ENCODE measurements at regions not wholly inside any gene's neighbourhood (a gene's known extent, or its start where the extent isn't known, plus 50 kb on each side); places are given as distances from the start of the nearest gene placed in this dataset.
"Not testable (repeated sequence)": the region's sequence is repeated elsewhere in the genome, so short reads cannot be mapped to it uniquely, and the experiment has no call there.

- no peak overlapping the region for H3K4me3 ChIP-seq (ENCODE audit: low read depth, low read length)
- ChIA-PET POLR2A (no interaction called here), CTCF (no interaction called here)
- no peaks in the 10 kb centered on the region for H3K36me3 ChIP-seq (ENCODE audit: control insufficient read depth, insufficient read depth, low read length)
- DNase-seq (ENCODE audit: low read depth) = no peak
- TF ChIP-seq, protein P1, sequence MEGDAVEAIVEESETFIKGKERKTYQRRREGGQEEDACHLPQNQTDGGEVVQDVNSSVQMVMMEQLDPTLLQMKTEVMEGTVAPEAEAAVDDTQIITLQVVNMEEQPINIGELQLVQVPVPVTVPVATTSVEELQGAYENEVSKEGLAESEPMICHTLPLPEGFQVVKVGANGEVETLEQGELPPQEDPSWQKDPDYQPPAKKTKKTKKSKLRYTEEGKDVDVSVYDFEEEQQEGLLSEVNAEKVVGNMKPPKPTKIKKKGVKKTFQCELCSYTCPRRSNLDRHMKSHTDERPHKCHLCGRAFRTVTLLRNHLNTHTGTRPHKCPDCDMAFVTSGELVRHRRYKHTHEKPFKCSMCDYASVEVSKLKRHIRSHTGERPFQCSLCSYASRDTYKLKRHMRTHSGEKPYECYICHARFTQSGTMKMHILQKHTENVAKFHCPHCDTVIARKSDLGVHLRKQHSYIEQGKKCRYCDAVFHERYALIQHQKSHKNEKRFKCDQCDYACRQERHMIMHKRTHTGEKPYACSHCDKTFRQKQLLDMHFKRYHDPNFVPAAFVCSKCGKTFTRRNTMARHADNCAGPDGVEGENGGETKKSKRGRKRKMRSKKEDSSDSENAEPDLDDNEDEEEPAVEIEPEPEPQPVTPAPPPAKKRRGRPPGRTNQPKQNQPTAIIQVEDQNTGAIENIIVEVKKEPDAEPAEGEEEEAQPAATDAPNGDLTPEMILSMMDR (IDR thresholded peaks at IDR 0.05; ENCODE audit: insufficient read depth, low read depth, low read length) = no peak
- no peaks in the 10 kb centered on the region for H3K27me3 ChIP-seq (ENCODE audit: control insufficient read depth, insufficient read depth, low read length)
Observed at GRCh38 chr2:18971628-18972027, 382.3 kb upstream of the NT5C1B start.

DNA sequence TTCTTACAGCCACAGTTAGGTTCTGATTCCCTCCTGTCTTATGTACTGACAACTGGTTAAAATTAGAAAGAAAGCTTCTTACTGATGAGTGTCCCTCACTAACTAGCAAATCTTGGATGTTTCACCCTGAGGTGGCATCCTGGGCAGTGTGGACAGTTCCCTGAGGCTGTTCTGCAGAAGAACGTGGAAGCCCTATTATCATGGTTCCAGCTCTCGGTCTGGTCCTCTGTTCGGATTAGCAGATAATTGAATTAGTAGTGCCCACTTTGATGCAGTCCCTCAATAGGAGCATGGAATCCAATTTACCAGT lies 381.7 kb upstream of the NT5C1B start:
- POLR2A ChIA-PET = no interaction called here
- CTCF ChIA-PET = interaction anchor here (0.8 kb wide), 1 partner anchor 13 kb away, joined by 3 read pairs; no protein-coding TSS in a partner anchor
- DNase-seq (ENCODE audit: low read depth) = no peak

GRCh38 chr2:18966131-18966530 lies 376.8 kb upstream of the NT5C1B start:
- no peak overlapping the region for H3K4me3 ChIP-seq (ENCODE audit: low read depth, low read length)
- ChIA-PET CTCF (interaction anchor here (0.6 kb wide), 1 partner anchor 34 kb away, joined by 3 read pairs; no protein-coding TSS in a partner anchor), POLR2A (no interaction called here)
- TF ChIP-seq, protein P1 (IDR thresholded peaks at IDR 0.05; ENCODE audit: insufficient read depth, low read depth, low read length) = no peak
- DNase-seq (ENCODE audit: low read depth) = peak; percentile 46
- H3K27me3 ChIP-seq (ENCODE audit: control insufficient read depth, insufficient read depth, low read length) = no peaks in the 10 kb centered on the region
- H3K36me3 ChIP-seq (ENCODE audit: control insufficient read depth, insufficient read depth, low read length) = no peaks in the 10 kb centered on the region

More for the DNA sequence above, 381.7 kb upstream of the NT5C1B start:
- no peak overlapping the region for H3K4me3 ChIP-seq (ENCODE audit: low read depth, low read length)
- H3K36me3 ChIP-seq (ENCODE audit: control insufficient read depth, insufficient read depth, low read length) = no peaks in the 10 kb centered on the region
- H3K27me3 ChIP-seq (ENCODE audit: control insufficient read depth, insufficient read depth, low read length) = no peaks in the 10 kb centered on the region
- TF ChIP-seq, protein P1 (IDR thresholded peaks at IDR 0.05; ENCODE audit: insufficient read depth, low read depth, low read length) = no peak

DNA sequence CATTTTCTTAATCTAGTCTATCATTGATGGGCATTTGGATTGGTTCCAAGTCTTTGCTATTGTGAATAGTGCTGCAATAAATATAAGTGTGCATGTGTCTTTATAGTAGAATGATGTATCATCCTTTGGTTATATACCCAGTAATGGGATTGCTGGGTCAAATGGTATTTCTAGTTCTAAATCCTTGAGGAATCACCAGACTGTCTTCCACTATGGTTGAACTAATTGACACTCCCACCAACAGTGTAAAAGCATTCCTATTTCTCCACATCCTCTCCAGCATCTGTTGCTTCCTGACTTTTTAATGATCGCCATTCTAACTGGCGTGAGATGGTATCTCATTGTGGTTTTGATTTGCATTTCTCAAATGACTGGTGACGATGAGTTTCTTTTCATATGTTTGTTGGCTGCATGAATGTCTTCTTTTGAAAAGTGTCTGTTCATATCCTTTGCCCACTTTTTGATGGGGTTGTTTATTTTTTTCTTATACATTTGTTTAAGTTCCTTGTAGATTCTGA lies 374.4 kb upstream of the NT5C1B start:
- POLR2A ChIA-PET; H3K27me3 ChIP-seq (ENCODE audit: control insufficient read depth, insufficient read depth, low read length); CTCF ChIA-PET; DNase-seq (ENCODE audit: low read depth); H3K4me3 ChIP-seq (ENCODE audit: low read depth, low read length); H3K36me3 ChIP-seq (ENCODE audit: control insufficient read depth, insufficient read depth, low read length): not testable (repeated sequence)

DNA sequence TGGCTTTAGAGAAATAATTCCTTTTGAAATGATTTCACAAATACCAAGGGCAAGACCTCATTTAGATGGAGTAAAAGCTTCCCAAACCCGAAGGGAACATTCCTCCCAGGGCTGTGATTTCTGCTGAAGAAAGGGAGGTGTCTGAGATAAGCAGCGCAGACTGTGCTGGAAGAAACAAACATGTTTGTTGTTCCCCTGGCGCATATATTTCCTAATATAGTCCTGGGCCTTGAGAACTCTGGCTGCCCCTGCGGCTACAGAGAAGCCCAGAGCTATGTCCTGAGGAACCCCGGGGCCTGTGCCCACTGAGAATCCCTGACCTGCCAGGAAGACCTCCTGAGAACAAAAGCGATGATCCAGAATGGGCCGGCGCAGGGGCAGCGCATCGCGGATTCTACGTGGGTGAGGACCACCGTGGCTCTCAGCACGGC lies 372.6 kb upstream of the NT5C1B start:
- TF ChIP-seq, protein P1 (IDR thresholded peaks at IDR 0.05; ENCODE audit: insufficient read depth, low read depth, low read length) = no peak
- ChIA-PET CTCF (interaction anchor here (1.8 kb wide), 1 partner anchor 11 kb away, joined by 5 read pairs; no protein-coding TSS in a partner anchor), POLR2A (no interaction called here)
- Histone ChIP-seq H3K36me3 (ENCODE audit: control insufficient read depth, insufficient read depth, low read length) (no peaks in the 10 kb centered on the region), H3K27me3 (ENCODE audit: control insufficient read depth, insufficient read depth, low read length) (no peaks in the 10 kb centered on the region), H3K4me3 (ENCODE audit: low read depth, low read length) (no peak overlapping the region)
- DNase-seq (ENCODE audit: low read depth) = no peak

All from BJ (cell line).